SU-DHL-6 (cell line): ENCODE measurements at regions not wholly inside any gene's neighbourhood (a gene's known extent, or its start where the extent isn't known, plus 50 kb on each side); places are given as distances from the start of the nearest gene placed in this dataset.

Source experiments
- H2AFZ ChIP-seq: fragments of 200-600 bp; sonication (generic); 2 replicates; pipeline ENCODE4 v1.6.1; 2014; ENCODE audit warnings: low read depth, mild to moderate bottlenecking, moderate library complexity, mixed read lengths, antibody characterized with exemption, low read length; ENCODE audit not compliant: severe bottlenecking
- H3F3A ChIP-seq: fragments of 200-600 bp; shearing (Covaris generic); 2 replicates; pipeline ENCODE4 v1.6.0; 2016; ENCODE audit warnings: antibody characterized with exemption, mild to moderate bottlenecking; ENCODE audit not compliant: insufficient read depth
- H3K27ac ChIP-seq: fragments of 200-600 bp; sonication (generic); 2 replicates; pipeline ENCODE4 v1.5.1; 2016; ENCODE audit warnings: low read depth, mild to moderate bottlenecking, low read length, moderate library complexity, mixed read lengths
- H3K27me3 ChIP-seq: fragments of 200-600 bp; sonication (generic), shearing (Covaris generic); 2 replicates; pipeline ENCODE4 v1.6.0; 2014; ENCODE audit warnings: mild to moderate bottlenecking, low read length
- H3K36me3 ChIP-seq: fragments of 200-600 bp; sonication (generic); 2 replicates; pipeline ENCODE4 v1.6.1; 2014; ENCODE audit warnings: mild to moderate bottlenecking, low read length, mixed read lengths
- H3K4me2 ChIP-seq: fragments of 300-600, 200-600 bp; shearing (Covaris generic), sonication (generic); 2 replicates; pipeline ENCODE4 v1.6.0; 2014; ENCODE audit warnings: low read length, low read depth, mild to moderate bottlenecking; ENCODE audit not compliant: poor library complexity, severe bottlenecking
- H3K4me3 ChIP-seq: fragments of 200-600 bp; sonication (generic); 2 replicates; pipeline ENCODE4 v1.5.1; 2014; ENCODE audit warnings: antibody characterized with exemption, low read length, mild to moderate bottlenecking, mixed read lengths; ENCODE audit not compliant: insufficient read depth, poor library complexity, severe bottlenecking
- H3K79me2 ChIP-seq: fragments of 200-600 bp; sonication (generic); 2 replicates; pipeline ENCODE4 v1.6.1; 2014; ENCODE audit warnings: mild to moderate bottlenecking, low read length, moderate library complexity; ENCODE audit not compliant: insufficient read depth
- H3K9ac ChIP-seq: fragments of 200-600 bp; sonication (generic); 2 replicates; pipeline ENCODE4 v1.7.0; 2014; ENCODE audit warnings: mild to moderate bottlenecking, low read length
- H3K9me2 ChIP-seq: fragments of 200-600 bp; sonication (generic); replicated peaks from 2 replicates; pipeline ENCODE4 v1.6.1; 2014; ENCODE audit warnings: low read length; ENCODE audit not compliant: insufficient read depth
- H3K9me3 ChIP-seq: fragments of 200-600 bp; sonication (generic); 2 replicates; pipeline ENCODE4 v1.6.1; 2014; ENCODE audit warnings: low read length, mixed read lengths; ENCODE audit not compliant: insufficient read depth
- H4K20me1 ChIP-seq: fragments of 200-600 bp; sonication (generic); 2 replicates; pipeline ENCODE4 v1.6.1; 2014; ENCODE audit warnings: low read depth, mild to moderate bottlenecking, antibody characterized with exemption, low read length, moderate library complexity, mixed read lengths
- EZH2phosphoT487 ChIP-seq: fragments of 200-600 bp; sonication (generic), shearing (Covaris generic); conservative IDR thresholded peaks from 2 replicates; pipeline ENCODE4 v1.6.1; 2018; ENCODE audit warnings: mild to moderate bottlenecking, antibody characterized with exemption, low read length, moderate library complexity, mixed read lengths
- TF ChIP-seq, protein P1 (sequence below): fragments of 200-600 bp; sonication (generic); IDR thresholded peaks from one replicate; pipeline ENCODE4 v1.5.1; 2017; ENCODE audit warnings: antibody characterized with exemption, mild to moderate bottlenecking, low read length, moderate library complexity; ENCODE audit not compliant: insufficient read depth, poor library complexity, severe bottlenecking

DNA sequence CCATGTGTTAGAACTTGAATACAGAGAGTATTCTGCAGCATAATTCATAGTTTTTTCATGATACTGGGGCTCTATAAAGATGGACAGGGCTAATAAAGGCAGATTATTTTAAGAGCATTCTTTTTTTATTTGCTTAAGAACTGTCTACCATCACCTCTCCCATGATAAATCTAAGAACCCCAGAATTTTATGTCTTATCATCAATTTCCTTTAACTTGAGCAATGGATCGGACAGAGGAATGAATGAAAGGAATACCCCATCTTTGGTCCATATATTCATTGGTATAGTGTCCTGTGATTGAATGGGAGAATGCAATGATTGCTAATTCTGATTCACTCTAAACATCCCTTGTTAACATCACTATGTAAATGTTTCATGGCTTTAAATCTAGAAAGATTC lies 946.3 kb upstream of the LRRN3 start:
- Histone ChIP-seq H3K4me3 (no peak overlapping the region), H3F3A (no peaks in the 10 kb centered on the region), H3K27me3 (no peaks in the 10 kb centered on the region), H3K4me2 (no peak overlapping the region), H3K9me3 (peaks cover 6% of the 10 kb centered on the region; the same call in 1 of the 2 replicates), H2AFZ (no peak overlapping the region), H3K9ac (no peak overlapping the region), H3K27ac (no peak overlapping the region), H4K20me1 (no peaks in the 10 kb centered on the region), H3K9me2 (no peaks in the 10 kb centered on the region), H3K79me2 (no peaks in the 10 kb centered on the region), H3K36me3 (no peaks in the 10 kb centered on the region)
- no peak for TF ChIP-seq EZH2phosphoT487
- TF ChIP-seq, protein P1, sequence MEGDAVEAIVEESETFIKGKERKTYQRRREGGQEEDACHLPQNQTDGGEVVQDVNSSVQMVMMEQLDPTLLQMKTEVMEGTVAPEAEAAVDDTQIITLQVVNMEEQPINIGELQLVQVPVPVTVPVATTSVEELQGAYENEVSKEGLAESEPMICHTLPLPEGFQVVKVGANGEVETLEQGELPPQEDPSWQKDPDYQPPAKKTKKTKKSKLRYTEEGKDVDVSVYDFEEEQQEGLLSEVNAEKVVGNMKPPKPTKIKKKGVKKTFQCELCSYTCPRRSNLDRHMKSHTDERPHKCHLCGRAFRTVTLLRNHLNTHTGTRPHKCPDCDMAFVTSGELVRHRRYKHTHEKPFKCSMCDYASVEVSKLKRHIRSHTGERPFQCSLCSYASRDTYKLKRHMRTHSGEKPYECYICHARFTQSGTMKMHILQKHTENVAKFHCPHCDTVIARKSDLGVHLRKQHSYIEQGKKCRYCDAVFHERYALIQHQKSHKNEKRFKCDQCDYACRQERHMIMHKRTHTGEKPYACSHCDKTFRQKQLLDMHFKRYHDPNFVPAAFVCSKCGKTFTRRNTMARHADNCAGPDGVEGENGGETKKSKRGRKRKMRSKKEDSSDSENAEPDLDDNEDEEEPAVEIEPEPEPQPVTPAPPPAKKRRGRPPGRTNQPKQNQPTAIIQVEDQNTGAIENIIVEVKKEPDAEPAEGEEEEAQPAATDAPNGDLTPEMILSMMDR = no peak

DNA sequence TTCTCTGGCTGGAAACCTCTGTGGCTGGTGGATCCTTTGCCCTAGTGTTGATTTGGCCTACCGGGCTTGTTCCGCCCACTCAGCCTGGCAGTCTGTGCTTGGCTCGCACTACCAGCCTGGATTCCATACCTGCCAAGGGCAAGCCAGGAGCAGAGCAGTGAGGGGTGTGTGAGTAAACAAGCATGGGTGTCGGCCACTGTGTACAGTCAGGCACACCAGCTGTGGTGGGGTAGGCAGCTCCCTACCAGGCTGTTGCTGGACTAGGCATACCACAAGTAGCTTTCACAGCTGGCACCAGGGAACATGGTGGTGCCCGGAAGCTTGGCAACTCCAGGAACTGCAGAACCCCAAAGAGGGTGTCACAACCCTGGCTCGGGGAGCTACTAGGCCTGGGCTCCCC lies 942.9 kb upstream of the LRRN3 start:
- Histone ChIP-seq H3K4me2 (no peak overlapping the region), H3K4me3 (no peak overlapping the region)
- TF ChIP-seq, protein P1 = no peak
- no peak for TF ChIP-seq EZH2phosphoT487

DNA sequence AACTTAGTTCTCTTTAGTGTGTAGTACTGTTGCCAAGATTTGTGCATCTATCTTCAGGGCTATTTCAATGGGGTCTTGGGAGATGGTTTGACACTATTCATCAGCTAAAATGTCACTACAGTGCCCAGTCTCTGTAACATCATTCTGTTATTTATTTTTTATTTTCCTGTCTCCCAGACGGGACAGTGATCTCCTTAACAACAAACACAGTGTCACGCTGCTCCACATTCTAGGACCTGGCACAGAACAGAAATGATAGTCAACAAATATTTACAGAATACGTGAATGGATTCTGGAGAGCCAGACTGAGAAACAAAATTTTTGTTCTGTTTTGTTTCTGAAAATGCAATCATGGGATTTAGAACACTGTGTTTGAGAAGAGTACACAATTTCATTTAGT lies 937.7 kb upstream of the LRRN3 start:
- peaks cover 5% of the 10 kb centered on the region; the same call in 1 of the 2 replicates for H3K9me3 ChIP-seq
- no peak for TF ChIP-seq EZH2phosphoT487
- TF ChIP-seq, protein P1 = no peak
- H3K9me2 ChIP-seq = no peaks in the 10 kb centered on the region
- no peak overlapping the region for H3K27ac ChIP-seq
- H4K20me1 ChIP-seq = no peaks in the 10 kb centered on the region
- H3F3A ChIP-seq = no peaks in the 10 kb centered on the region
- no peak overlapping the region for H3K4me3 ChIP-seq
- no peak overlapping the region for H3K4me2 ChIP-seq
- no peak overlapping the region for H2AFZ ChIP-seq
- no peaks in the 10 kb centered on the region for H3K27me3 ChIP-seq
- H3K9ac ChIP-seq = no peak overlapping the region
- H3K79me2 ChIP-seq = no peaks in the 10 kb centered on the region
- H3K36me3 ChIP-seq = no peaks in the 10 kb centered on the region

More for the DNA sequence above, 942.9 kb upstream of the LRRN3 start:
- Histone ChIP-seq H3K9ac (no peak overlapping the region), H3K27ac (no peak overlapping the region), H3K79me2 (no peaks in the 10 kb centered on the region), H3K27me3 (no peaks in the 10 kb centered on the region), H4K20me1 (no peaks in the 10 kb centered on the region), H3K36me3 (no peaks in the 10 kb centered on the region), H3K9me2 (no peaks in the 10 kb centered on the region), H3F3A (no peaks in the 10 kb centered on the region), H2AFZ (no peak overlapping the region), H3K9me3 (peaks cover 6% of the 10 kb centered on the region; the same call in 1 of the 2 replicates)

DNA sequence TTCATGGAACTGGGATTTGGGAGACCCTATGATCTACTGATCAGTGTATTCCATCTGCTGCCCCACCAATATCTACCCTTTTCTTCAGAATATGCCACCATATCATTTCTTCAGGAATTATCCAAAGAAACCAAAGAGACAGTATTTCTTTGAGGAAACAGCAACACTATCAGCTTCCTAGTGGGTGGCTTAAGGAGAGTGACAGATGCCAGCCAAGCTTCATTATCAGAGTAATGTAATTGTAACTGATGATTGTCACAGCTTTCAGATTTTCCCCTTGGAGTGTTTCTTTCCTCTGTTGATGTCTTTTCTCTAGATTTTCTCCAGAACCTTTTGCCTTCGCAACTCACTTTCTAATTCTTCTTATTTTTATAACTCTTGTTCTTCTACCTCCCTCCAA lies 934.4 kb upstream of the LRRN3 start:
- Histone ChIP-seq H3K27me3 (no peaks in the 10 kb centered on the region), H3K4me3 (no peak overlapping the region), H4K20me1 (no peaks in the 10 kb centered on the region), H3K4me2 (no peak overlapping the region), H3K9me3 (no peaks in the 10 kb centered on the region), H3K36me3 (no peaks in the 10 kb centered on the region), H3K27ac (no peak overlapping the region), H3K79me2 (no peaks in the 10 kb centered on the region), H3K9me2 (no peaks in the 10 kb centered on the region), H2AFZ (no peak overlapping the region), H3K9ac (no peak overlapping the region), H3F3A (no peaks in the 10 kb centered on the region)
- TF ChIP-seq EZH2phosphoT487 = no peak
- TF ChIP-seq, protein P1 = no peak
